ENCODE measurements at regions not wholly inside any gene's neighbourhood (a gene's known extent, or its start where the extent isn't known, plus 50 kb on each side); places are given as distances from the start of the nearest gene placed in this dataset.

GRCh38 chr5:1651971-1652872, 128.5 kb upstream of the LPCAT1 start:
- H3K9me3 Mint-ChIP-seq (ENCODE audit: unreplicated experiment) = no peaks in the 10 kb centered on the region
- intact Hi-C loops (cut with micrococcal nuclease) = loop anchor here (5.0 kb wide), 1 partner anchor 720 kb away; no protein-coding TSS in a partner anchor
- H3K27ac Mint-ChIP-seq (ENCODE audit: low read depth, unreplicated experiment) = no peak overlapping the region
- H3K36me3 Mint-ChIP-seq (ENCODE audit: insufficient read depth, unreplicated experiment) = peaks cover 6% of the 10 kb centered on the region
- ChIA-PET CTCF (interaction anchor here (0.6 to 1.1 kb wide), 6 partner anchors 9 to 479 kb away, joined by 3 to 5 read pairs (median 4); no protein-coding TSS in a partner anchor), POLR2A (no interaction called here)
- H3K27me3 Mint-ChIP-seq (ENCODE audit: insufficient read depth, unreplicated experiment) = peaks cover 61% of the 10 kb centered on the region
- TF ChIP-seq CTCF (IDR thresholded peaks at IDR 0.05; ENCODE audit: unreplicated experiment) = no peak
- no TSS peak for BruUV-seq (replicated peaks)
- DNase-seq (ENCODE audit: unreplicated experiment) = no peak
- H3K4me1 Mint-ChIP-seq (ENCODE audit: insufficient read depth, unreplicated experiment) = no peaks in the 10 kb centered on the region
- no peak overlapping the region for H3K4me3 Mint-ChIP-seq (ENCODE audit: unreplicated experiment)

GRCh38 chr5:1651250-1651649, 127.5 kb upstream of the LPCAT1 start:
- Mint-ChIP-seq H3K27ac (ENCODE audit: low read depth, unreplicated experiment) (no peak overlapping the region), H3K9me3 (ENCODE audit: unreplicated experiment) (no peaks in the 10 kb centered on the region), H3K4me1 (ENCODE audit: insufficient read depth, unreplicated experiment) (no peaks in the 10 kb centered on the region), H3K27me3 (ENCODE audit: insufficient read depth, unreplicated experiment) (peaks cover 51% of the 10 kb centered on the region), H3K4me3 (ENCODE audit: unreplicated experiment) (no peak overlapping the region), H3K36me3 (ENCODE audit: insufficient read depth, unreplicated experiment) (peaks cover under 1% of the 10 kb centered on the region)
- BruUV-seq (replicated peaks) = no TSS peak
- ChIA-PET POLR2A (no interaction called here), CTCF (interaction anchor here (0.5 to 0.6 kb wide), 2 partner anchors 727 to 829 kb away, joined by 3 read pairs; no protein-coding TSS in a partner anchor)
- no peak for DNase-seq (ENCODE audit: unreplicated experiment)
- intact Hi-C loops (cut with micrococcal nuclease) = loop anchor here (5.0 kb wide), 1 partner anchor 719 kb away; no protein-coding TSS in a partner anchor
- no peak for TF ChIP-seq CTCF (IDR thresholded peaks at IDR 0.05; ENCODE audit: unreplicated experiment)

- Mint-ChIP-seq H3K4me3 (ENCODE audit: unreplicated experiment) (no peak overlapping the region), H3K27me3 (ENCODE audit: insufficient read depth, unreplicated experiment) (peaks cover 45% of the 10 kb centered on the region), H3K4me1 (ENCODE audit: insufficient read depth, unreplicated experiment) (no peaks in the 10 kb centered on the region), H3K36me3 (ENCODE audit: insufficient read depth, unreplicated experiment) (no peaks in the 10 kb centered on the region), H3K9me3 (ENCODE audit: unreplicated experiment) (no peaks in the 10 kb centered on the region), H3K27ac (ENCODE audit: low read depth, unreplicated experiment) (no peak overlapping the region)
- DNase-seq (ENCODE audit: unreplicated experiment) = no peak
- POLR2A ChIA-PET = interaction anchor here (0.6 kb wide), 1 partner anchor 49 kb away, joined by 4 read pairs; no protein-coding TSS in a partner anchor
- CTCF ChIA-PET = no interaction called here
- BruUV-seq (replicated peaks) = no TSS peak
- intact Hi-C loops (cut with micrococcal nuclease) = loop anchor here (10.0 kb wide), 1 partner anchor 295 kb away; no protein-coding TSS in a partner anchor
- no peak for TF ChIP-seq CTCF (IDR thresholded peaks at IDR 0.05; ENCODE audit: unreplicated experiment)
Observed at GRCh38 chr5:1649554-1649953, 125.8 kb upstream of the LPCAT1 start.

GRCh38 chr5:1648806-1649205, 125.0 kb upstream of the LPCAT1 start:
- intact Hi-C loops (cut with micrococcal nuclease) = loop anchor here (10.0 kb wide), 1 partner anchor 294 kb away; no protein-coding TSS in a partner anchor
- Mint-ChIP-seq H3K4me3 (ENCODE audit: unreplicated experiment) (no peak overlapping the region), H3K36me3 (ENCODE audit: insufficient read depth, unreplicated experiment) (no peaks in the 10 kb centered on the region), H3K4me1 (ENCODE audit: insufficient read depth, unreplicated experiment) (no peaks in the 10 kb centered on the region), H3K27me3 (ENCODE audit: insufficient read depth, unreplicated experiment) (peaks cover 38% of the 10 kb centered on the region), H3K27ac (ENCODE audit: low read depth, unreplicated experiment) (no peak overlapping the region), H3K9me3 (ENCODE audit: unreplicated experiment) (no peaks in the 10 kb centered on the region)
- no peak for TF ChIP-seq CTCF (IDR thresholded peaks at IDR 0.05; ENCODE audit: unreplicated experiment)
- CTCF ChIA-PET = interaction anchor here (1.2 kb wide), 2 partner anchors 440 to 725 kb away, joined by 4 to 5 read pairs; no protein-coding TSS in a partner anchor
- POLR2A ChIA-PET = interaction anchor here (0.6 kb wide), 1 partner anchor 48 kb away, joined by 4 read pairs; no protein-coding TSS in a partner anchor
- no peak for DNase-seq (ENCODE audit: unreplicated experiment)
- BruUV-seq (replicated peaks) = no TSS peak

Data from MCF 10A (cell line).